ENCODE measurements at regions not wholly inside any gene's neighbourhood (a gene's known extent, or its start where the extent isn't known, plus 50 kb on each side); places are given as distances from the start of the nearest gene placed in this dataset.

DNA sequence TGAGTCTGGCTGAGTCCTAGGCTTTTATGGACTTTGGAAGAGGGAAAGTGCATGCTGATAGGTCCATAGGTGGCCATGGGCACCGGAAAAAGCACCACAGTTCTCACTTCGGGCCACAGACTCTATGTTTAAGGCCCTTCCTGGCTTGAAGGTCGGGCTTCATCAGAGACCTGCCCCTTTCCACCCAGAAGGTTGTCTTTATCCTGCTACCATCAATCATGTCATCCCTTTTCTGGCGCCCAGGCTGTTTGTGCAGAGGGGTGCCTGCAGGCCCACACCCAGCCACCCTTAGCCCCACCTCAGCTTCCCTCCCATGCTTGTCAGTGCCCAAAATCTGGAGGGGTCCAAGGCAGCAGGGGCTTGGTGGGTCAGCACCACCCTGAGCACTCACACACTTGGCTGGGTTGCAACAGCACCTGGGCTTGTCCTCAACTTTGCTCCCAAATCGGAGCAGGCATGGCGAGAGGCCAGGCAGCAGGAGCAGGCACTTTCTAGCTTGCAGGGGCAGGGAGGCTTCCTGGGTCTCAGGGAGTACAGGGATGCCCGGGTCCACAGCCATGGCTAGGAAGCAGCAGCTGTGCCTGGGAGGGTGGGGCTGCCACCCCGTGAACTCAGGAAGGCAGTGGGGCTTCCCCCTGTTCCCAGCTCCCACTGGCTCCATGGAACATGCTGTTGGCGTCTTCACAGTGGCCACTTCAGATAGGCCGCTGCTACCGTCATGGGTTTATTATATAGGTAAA lies 63.8 kb upstream of the TOM1L1 start:
- H3K9ac ChIP-seq (replicated peaks in 1 of 4; ENCODE audit: extremely low read depth in 1 of 4, low read depth in 3 of 4, low read length in 3 of 4), result no peak overlapping the region
- no peak overlapping the region for H3K56ac ChIP-seq (replicated peaks; ENCODE audit: insufficient read length, low read depth, low read length)
- H3K4me1 ChIP-seq (replicated peaks in 1 of 4; ENCODE audit: control insufficient read depth in 3 of 4, insufficient read depth in 4 of 4, low read length in 3 of 4), result no peaks in the 10 kb centered on the region
- H4K5ac ChIP-seq (ENCODE audit: insufficient read length, low read depth, low read length), result no peak overlapping the region
- H3K23me2 ChIP-seq (ENCODE audit: low read depth, low read length), result no peaks in the 10 kb centered on the region
- H3K4me3 ChIP-seq (ENCODE audit: extremely low read depth in 1 of 4, insufficient read depth in 2 of 4, low read depth in 3 of 4, low read length in 4 of 4), result no peak overlapping the region
- no peak overlapping the region for H2AFZ ChIP-seq (ENCODE audit: low read length)
- no peak overlapping the region for H2BK12ac ChIP-seq (ENCODE audit: low read depth, low read length)
- no peak overlapping the region for H2BK5ac ChIP-seq (ENCODE audit: low read depth, low read length)
- ChIA-PET CTCF (ENCODE audit: partially characterized antibody) (no interaction called here), POLR2A (ENCODE audit: partially characterized antibody) (no interaction called here)
- no peaks in the 10 kb centered on the region for H3K9me3 ChIP-seq (ENCODE audit: insufficient read depth in 2 of 2, low read depth in 1 of 2, low read length in 1 of 2)
- H3K4me2 ChIP-seq (ENCODE audit: insufficient read depth in 1 of 2, low read depth in 2 of 2, low read length in 2 of 2), result no peak overlapping the region
- H3K14ac ChIP-seq (ENCODE audit: insufficient read length), result no peak overlapping the region
- 89% methylated on average over 11 of the region's 11 CpGs; no CpG with 5 or more reads in 1 of the 2 experiments for WGBS, 2 experiments (ENCODE audit: extremely low coverage in 1 of 2, insufficient coverage in 1 of 2, insufficient read length in 1 of 2, insufficient replicate concordance in 2 of 2, low coverage in 1 of 2, low lambda C conversion rate in 2 of 2, missing lambda C conversion rate in 1 of 2)
- no peaks in the 10 kb centered on the region for H3K79me2 ChIP-seq (ENCODE audit: control insufficient read depth in 1 of 2, insufficient read depth in 2 of 2, low read length in 2 of 2)
- TF ChIP-seq SP1 (IDR thresholded peaks at IDR 0.05; ENCODE audit: low read depth, low read length), result no peak
- H3K79me1 ChIP-seq (ENCODE audit: low read depth, low read length), result no peaks in the 10 kb centered on the region
- no peak overlapping the region for H3K23ac ChIP-seq (ENCODE audit: insufficient read length)
- no peak overlapping the region for H3K4ac ChIP-seq (replicated peaks; ENCODE audit: insufficient read length, low read depth, low read length)
- no peak for DNase-seq (ENCODE audit: low read depth in 1 of 2, low spot score in 2 of 2)
- H2BK15ac ChIP-seq (ENCODE audit: low read length), result no peak overlapping the region
- no peak overlapping the region for H2AK5ac ChIP-seq (ENCODE audit: low read depth, low read length)
- no peaks in the 10 kb centered on the region for H3K36me3 ChIP-seq (ENCODE audit: control insufficient read depth in 2 of 4, insufficient read depth in 4 of 4, low read length in 3 of 4)
- H2BK20ac ChIP-seq (ENCODE audit: low read length), result no peak overlapping the region
- H3K27me3 ChIP-seq (replicated peaks in 1 of 4; ENCODE audit: control insufficient read depth in 3 of 4, extremely low read depth in 1 of 4, insufficient read depth in 3 of 4, low read length in 3 of 4), result no peaks in the 10 kb centered on the region
- H3K27ac ChIP-seq (ENCODE audit: low read depth, low read length), result no peak overlapping the region
- no peak overlapping the region for H2BK120ac ChIP-seq (replicated peaks; ENCODE audit: low read depth, low read length)
- no peak for FAIRE-seq
- H4K8ac ChIP-seq (ENCODE audit: extremely low read depth, insufficient read depth, low read length), result no peak overlapping the region; the same call in 1 of the 2 replicates
- H3K18ac ChIP-seq (ENCODE audit: extremely low read depth, low read length), result no peak overlapping the region
- no peak overlapping the region for H4K91ac ChIP-seq (replicated peaks; ENCODE audit: insufficient read length, low read length)
- no peaks in the 10 kb centered on the region for H4K20me1 ChIP-seq (replicated peaks in 1 of 2; ENCODE audit: control insufficient read depth in 1 of 2, insufficient read depth in 2 of 2, low read length in 2 of 2)
